Tibial artery (tissue), 4 donors: ENCODE measurements at regions not wholly inside any gene's neighbourhood (a gene's known extent, or its start where the extent isn't known, plus 50 kb on each side); places are given as distances from the start of the nearest gene placed in this dataset.

Experiments used
- DNase-seq, 2 donors: peaks; one replicate each; pipeline ENCODE4 v3.0.0-alpha.2; 2019
- H3K27ac ChIP-seq, 2 donors: fragments of 200-600 bp; sonication (generic) in 1 of 2; 1 replicate in 1 of 2; 2 replicates in 1 of 2; pipeline ENCODE4 v1.5.1; 2018 to 2019; ENCODE audit warnings: mild to moderate bottlenecking in 1 of 2
- H3K27me3 ChIP-seq, 2 donors: fragments of 200-600 bp; sonication (generic) in 1 of 2; one replicate each; pipeline versions ENCODE4 v1.5.1 to v1.6.0; 2016 to 2019
- H3K36me3 ChIP-seq, 3 donors: fragments of 200-600 bp; sonication (generic) in 2 of 3; one replicate each; pipeline ENCODE4 v1.5.1; 2016 to 2019; ENCODE audit warnings: mild to moderate bottlenecking in 2 of 3
- H3K4me1 ChIP-seq, 4 donors: fragments of 200-600 bp; sonication (generic) in 2 of 4; 1 replicate in 3 of 4; 2 replicates in 1 of 4; pipeline ENCODE4 v1.5.1; 2016 to 2019
- H3K4me3 ChIP-seq, 2 donors: fragments of 200-600 bp; sonication (generic) in 1 of 2; 1 replicate in 1 of 2; 2 replicates in 1 of 2; pipeline ENCODE4 v1.5.1; 2018 to 2019; ENCODE audit warnings: mild to moderate bottlenecking in 2 of 2
- H3K9me3 ChIP-seq, 3 donors: fragments of 200-600 bp; sonication (generic) in 1 of 3; one replicate each; pipeline ENCODE4 v1.5.1; 2016 to 2019
- CTCF ChIP-seq, 2 experiments: fragments of 200-600 bp in 1 of 2; fragments of 450-650 bp in 1 of 2; IDR thresholded peaks; one replicate each; pipeline ENCODE4 v1.5.1; 2017 to 2019; ENCODE audit warnings: antibody characterized with exemption in 2 of 2, mild to moderate bottlenecking in 1 of 2, moderate library complexity in 1 of 2
- intact Hi-C: fragments of 100-400 bp; cut with DNase I; formaldehyde crosslinking; loops from one replicate; pipeline ENCODE4 v1.15.0; 2023; ENCODE audit warnings: low total_unique reads

DNA sequence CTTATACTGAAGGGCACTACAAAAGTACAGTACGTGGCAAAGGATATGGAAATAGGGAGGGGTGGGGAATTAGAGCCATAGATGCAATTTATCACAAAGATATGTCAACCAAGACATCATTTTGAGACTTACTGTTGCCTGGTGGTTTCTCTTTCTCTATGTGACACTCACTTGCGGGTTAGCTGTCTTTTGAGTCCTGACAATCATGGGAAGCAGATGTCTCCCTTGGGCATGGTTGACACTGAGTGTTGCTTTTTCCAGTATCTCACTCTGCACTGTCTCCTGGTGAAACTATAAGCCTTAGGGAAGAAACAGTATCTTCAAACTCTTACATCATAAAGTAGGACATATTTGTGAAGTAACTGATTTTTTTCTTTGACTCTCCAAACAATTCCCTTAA lies 383.5 kb upstream of the LCORL start:
- Histone ChIP-seq H3K4me1 (no peaks in the 10 kb centered on the region), H3K9me3 (no peaks in the 10 kb centered on the region), H3K27ac (no peak overlapping the region), H3K27me3 (no peaks in the 10 kb centered on the region), H3K4me3 (no peak overlapping the region), H3K36me3 (no peaks in the 10 kb centered on the region)
- no peak for TF ChIP-seq CTCF (IDR thresholded peaks at IDR 0.05)
- intact Hi-C loops = no loop called here
- no peak for DNase-seq

DNA sequence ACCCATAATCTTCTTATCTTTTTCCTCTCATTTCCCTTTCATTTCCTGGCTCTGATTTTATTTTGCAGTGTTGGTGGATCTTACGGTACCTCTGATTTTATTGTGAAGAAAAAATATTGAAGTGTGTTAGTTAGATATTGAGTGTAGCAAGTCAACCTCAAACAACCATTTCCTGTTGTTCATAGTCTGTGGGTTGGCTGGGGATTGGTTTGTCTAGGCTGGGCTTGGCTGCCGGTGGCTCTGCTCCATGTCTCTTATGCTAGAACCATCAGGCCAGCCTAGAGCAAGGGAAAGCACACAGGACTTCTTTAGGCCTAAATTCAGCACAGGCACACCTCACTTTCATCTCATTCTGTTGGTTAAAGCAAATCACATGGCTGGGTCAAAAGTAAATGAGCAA lies 383.1 kb upstream of the LCORL start:
- no peaks in the 10 kb centered on the region for H3K4me1 ChIP-seq
- no peaks in the 10 kb centered on the region for H3K9me3 ChIP-seq
- TF ChIP-seq CTCF (IDR thresholded peaks at IDR 0.05) = no peak
- DNase-seq = no peak
- intact Hi-C loops = no loop called here
- H3K27me3 ChIP-seq = no peaks in the 10 kb centered on the region
- H3K4me3 ChIP-seq = no peak overlapping the region
- no peaks in the 10 kb centered on the region for H3K36me3 ChIP-seq
- no peak overlapping the region for H3K27ac ChIP-seq

DNA sequence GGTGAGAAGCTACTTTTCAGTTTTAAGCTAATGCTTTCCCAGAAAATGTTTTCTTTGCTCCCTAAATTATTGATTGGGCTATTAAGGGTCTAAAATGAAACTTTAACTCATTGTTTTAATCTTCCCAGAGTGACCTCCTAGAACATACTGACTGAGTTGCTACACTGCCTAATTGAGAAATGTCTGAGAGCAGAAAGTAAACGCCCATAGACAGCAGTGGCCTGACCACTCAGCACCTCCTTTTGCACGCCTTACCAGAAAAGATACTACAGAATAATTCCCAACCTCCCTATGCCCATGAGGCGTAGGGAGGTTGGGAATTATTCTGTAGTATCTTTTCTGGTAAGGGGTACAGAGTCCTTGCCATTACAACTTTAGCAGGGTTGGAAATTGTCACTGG lies 381.8 kb upstream of the LCORL start:
- Histone ChIP-seq H3K27me3 (no peaks in the 10 kb centered on the region), H3K4me3 (no peak overlapping the region), H3K27ac (no peak overlapping the region), H3K4me1 (no peaks in the 10 kb centered on the region), H3K9me3 (no peaks in the 10 kb centered on the region), H3K36me3 (no peaks in the 10 kb centered on the region)
- no peak for TF ChIP-seq CTCF (IDR thresholded peaks at IDR 0.05)
- DNase-seq = no peak
- intact Hi-C loops = no loop called here

GRCh38 chr4:18401868-18402267 lies 380.3 kb upstream of the LCORL start:
- no peak overlapping the region for H3K4me3 ChIP-seq

DNA sequence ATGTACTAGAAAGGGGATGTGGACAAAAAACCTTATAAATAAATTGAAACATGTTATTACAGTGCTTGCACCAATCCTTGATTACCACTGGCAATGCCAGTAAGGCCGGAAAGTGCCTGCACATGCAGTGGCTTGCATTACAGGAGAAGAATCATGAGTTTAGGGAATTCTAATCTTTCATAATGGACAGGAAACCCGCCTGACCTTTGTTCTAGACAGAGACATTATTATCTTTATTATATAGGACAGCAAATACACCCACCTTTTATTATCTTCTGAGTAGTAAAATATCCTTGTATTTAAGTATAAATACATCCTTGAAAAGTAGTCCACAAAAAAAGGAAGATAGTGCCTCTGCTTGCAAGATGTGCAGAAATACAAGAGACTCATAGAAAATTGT lies 379.9 kb upstream of the LCORL start:
- Histone ChIP-seq H3K27me3 (no peaks in the 10 kb centered on the region), H3K4me3 (no peak overlapping the region), H3K36me3 (no peaks in the 10 kb centered on the region), H3K9me3 (no peaks in the 10 kb centered on the region), H3K27ac (no peak overlapping the region), H3K4me1 (no peaks in the 10 kb centered on the region)
- intact Hi-C loops = no loop called here
- no peak for TF ChIP-seq CTCF (IDR thresholded peaks at IDR 0.05)
- no peak for DNase-seq

More at GRCh38 chr4:18401868-18402267, 380.3 kb upstream of the LCORL start:
- H3K36me3 ChIP-seq = no peaks in the 10 kb centered on the region
- no peaks in the 10 kb centered on the region for H3K27me3 ChIP-seq
- intact Hi-C loops = no loop called here
- no peak for DNase-seq
- no peaks in the 10 kb centered on the region for H3K4me1 ChIP-seq
- TF ChIP-seq CTCF (IDR thresholded peaks at IDR 0.05) = no peak
- H3K9me3 ChIP-seq = no peaks in the 10 kb centered on the region
- no peak overlapping the region for H3K27ac ChIP-seq

DNA sequence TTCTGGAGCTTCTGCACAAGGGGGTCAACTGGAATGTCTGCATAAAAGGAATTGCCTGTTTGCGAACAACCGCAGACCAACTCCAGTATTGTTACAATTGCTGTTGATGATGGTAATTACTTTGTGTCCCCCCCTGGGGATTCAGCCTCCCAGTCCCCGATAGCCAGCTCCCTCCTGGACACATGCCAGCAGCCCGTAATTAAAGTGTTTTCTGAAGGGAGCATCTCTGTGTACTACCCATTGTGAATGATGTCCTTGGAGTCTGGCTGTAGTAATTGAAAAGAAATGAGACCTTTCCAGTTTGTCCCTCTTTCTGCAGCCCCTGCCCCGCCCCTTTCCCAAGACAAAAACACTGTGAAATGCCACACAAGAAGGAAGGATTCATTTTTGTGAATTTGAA lies 377.1 kb upstream of the LCORL start:
- TF ChIP-seq CTCF (IDR thresholded peaks at IDR 0.05) = no peak
- no peak overlapping the region for H3K27ac ChIP-seq
- H3K4me1 ChIP-seq = no peaks in the 10 kb centered on the region
- no peak for DNase-seq
- no peaks in the 10 kb centered on the region for H3K36me3 ChIP-seq
- H3K27me3 ChIP-seq = no peaks in the 10 kb centered on the region
- intact Hi-C loops = no loop called here
- no peak overlapping the region for H3K4me3 ChIP-seq
- no peaks in the 10 kb centered on the region for H3K9me3 ChIP-seq
